ENCODE measurements at regions not wholly inside any gene's neighbourhood (a gene's known extent, or its start where the extent isn't known, plus 50 kb on each side); places are given as distances from the start of the nearest gene placed in this dataset.

- DNase-seq, result no peak
These were observed 104.2 kb upstream of the THRB start for GRCh38 chr3:24598695-24599470.

- DNase-seq, result no peak
These were observed 106.7 kb upstream of the THRB start for GRCh38 chr3:24601066-24601939.

- no peak for DNase-seq
These were observed 109.6 kb upstream of the THRB start for GRCh38 chr3:24604215-24604614.

GRCh38 chr3:24605511-24606028 is 110.9 kb upstream of the THRB start:
- no peak for DNase-seq

- no peak for DNase-seq
These were observed 112.6 kb upstream of the THRB start for GRCh38 chr3:24607281-24607680.

GRCh38 chr3:24608701-24609390 is 114.2 kb upstream of the THRB start:
- DNase-seq, result no peak

- DNase-seq, result no peak
These were observed 119.7 kb upstream of the THRB start for GRCh38 chr3:24614359-24614758.

- no peak for DNase-seq
These were observed 120.5 kb upstream of the THRB start for GRCh38 chr3:24615177-24615576.

- no peak for DNase-seq
These were observed 121.6 kb upstream of the THRB start for GRCh38 chr3:24616110-24616829.

- no peak for DNase-seq
These were observed 127.5 kb upstream of the THRB start for GRCh38 chr3:24622138-24622537.

- no peak for DNase-seq
These were observed 128.1 kb upstream of the THRB start for GRCh38 chr3:24622696-24623225.

- no peak for DNase-seq
These were observed 129.0 kb upstream of the THRB start for GRCh38 chr3:24623657-24624056.

GRCh38 chr3:24624938-24625681 is 130.5 kb upstream of the THRB start:
- DNase-seq, result no peak

GRCh38 chr3:24628523-24629258 is 134.0 kb upstream of the THRB start:
- no peak for DNase-seq

- no peak for DNase-seq
These were observed 136.8 kb upstream of the THRB start for GRCh38 chr3:24631481-24631880.

GRCh38 chr3:24639061-24639460 is 144.4 kb upstream of the THRB start:
- DNase-seq, result no peak

GRCh38 chr3:24639481-24640329 is 145.1 kb upstream of the THRB start:
- DNase-seq, result no peak

GRCh38 chr3:24640330-24640877 is 145.8 kb upstream of the THRB start:
- DNase-seq, result no peak

- DNase-seq, result no peak
These were observed 147.0 kb upstream of the THRB start for GRCh38 chr3:24641628-24642027.

GRCh38 chr3:24645047-24645446 is 150.4 kb upstream of the THRB start:
- no peak for DNase-seq

Measured in CD4-positive, alpha-beta T cell treated with Interleukin-12 subunit alpha and Interleukin-12 subunit beta, for 1 hour (primary cell).